GM18499 (cell line): ENCODE measurements at regions not wholly inside any gene's neighbourhood (a gene's known extent, or its start where the extent isn't known, plus 50 kb on each side); places are given as distances from the start of the nearest gene placed in this dataset.
"Not testable (repeated sequence)": the region's sequence is repeated elsewhere in the genome, so short reads cannot be mapped to it uniquely, and the experiment has no call there.

Experiments
- ATAC-seq: cut with Tn5 transposase; IDR thresholded peaks from one replicate; pipeline ENCODE4 v1.9.1; 2021; ENCODE audit warnings: moderate number of reproducible peaks; ENCODE audit not compliant: insufficient read depth, unreplicated experiment

- ATAC-seq = no peak
Measured at GRCh38 chr1:197850918-197851317, 51.5 kb upstream of the C1orf53 start.

DNA sequence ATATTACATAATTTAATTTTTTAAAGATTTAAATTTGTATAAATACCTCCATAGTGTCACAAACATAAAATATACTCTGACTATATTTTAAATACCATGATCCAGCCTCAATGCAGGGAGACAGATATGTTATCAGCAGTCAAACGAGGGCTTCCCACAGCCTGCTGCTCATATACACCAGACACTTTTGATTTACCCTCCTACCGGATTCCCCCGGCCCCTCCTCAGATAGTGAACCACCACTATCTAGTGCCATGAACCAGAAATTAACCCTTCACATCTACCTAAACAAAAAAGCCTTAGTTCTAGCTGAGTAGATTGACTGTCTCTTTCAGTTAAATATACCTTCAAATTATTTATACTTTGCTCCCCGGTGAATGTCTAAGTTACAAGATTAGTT lies 52.4 kb upstream of the C1orf53 start:
- no peak for ATAC-seq

DNA sequence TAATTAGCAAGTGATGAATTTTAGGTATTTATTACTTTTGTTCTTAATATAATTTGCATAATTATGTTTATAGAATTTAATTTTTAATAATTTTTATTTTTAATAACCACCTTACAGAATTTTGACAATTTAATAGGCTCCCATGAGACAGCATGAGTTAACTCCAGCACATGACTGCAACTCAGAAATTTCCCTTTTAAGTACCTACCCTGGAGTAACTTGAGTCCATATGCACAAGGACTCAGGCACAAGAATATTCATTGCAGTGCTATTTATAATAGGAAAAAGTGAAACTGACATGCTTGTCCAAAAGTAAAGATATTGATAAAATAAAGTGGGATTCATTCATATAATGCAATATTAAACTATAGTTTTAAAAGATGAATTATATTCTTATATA lies 54.1 kb upstream of the C1orf53 start:
- ATAC-seq = no peak

GRCh38 chr1:197845886-197846285 lies 56.5 kb upstream of the C1orf53 start:
- ATAC-seq = no peak

- ATAC-seq = no peak
Measured at GRCh38 chr1:197844651-197845050, 57.8 kb upstream of the C1orf53 start.

GRCh38 chr1:197843401-197843800 lies 59.0 kb upstream of the C1orf53 start:
- ATAC-seq = no peak

- ATAC-seq = no peak
Measured at GRCh38 chr1:197842646-197843045, 59.8 kb upstream of the C1orf53 start.

DNA sequence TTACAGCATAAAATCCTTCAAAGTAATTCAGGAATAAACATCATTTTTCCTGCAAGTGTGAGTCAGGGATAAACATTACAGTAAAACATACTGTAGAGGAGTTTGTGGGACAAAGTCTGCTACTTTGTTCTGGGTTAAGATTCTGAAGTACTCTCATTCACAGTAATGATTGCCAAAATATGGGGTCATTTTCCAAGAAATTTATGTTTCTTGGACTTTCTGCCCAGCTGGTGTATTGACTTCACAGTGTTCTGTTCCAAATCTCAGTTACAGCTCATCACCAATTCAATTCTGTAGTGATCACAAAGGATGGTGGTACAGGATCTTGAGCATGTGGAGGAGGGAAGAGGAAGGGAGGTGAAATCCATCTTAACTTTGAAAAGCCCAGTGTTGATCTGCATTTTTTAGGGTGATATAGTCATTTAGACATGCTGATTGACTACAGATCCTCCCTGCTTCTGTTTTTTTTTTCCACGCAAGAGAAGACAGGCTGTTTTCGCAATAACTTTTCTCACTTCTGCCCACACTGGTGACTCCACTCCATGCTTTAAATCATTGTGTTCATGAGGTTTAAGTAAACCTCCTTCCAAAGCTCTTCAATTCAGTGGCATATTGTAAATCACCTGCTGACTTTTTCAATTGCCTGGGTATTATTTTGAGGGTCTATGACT lies 60.4 kb upstream of the C1orf53 start:
- ATAC-seq = no peak

- ATAC-seq = no peak
Measured at GRCh38 chr1:197841158-197841557, 61.3 kb upstream of the C1orf53 start.

GRCh38 chr1:197839786-197840185 lies 62.6 kb upstream of the C1orf53 start:
- ATAC-seq = not testable (repeated sequence)

- ATAC-seq = peak; percentile 70
Measured at GRCh38 chr1:197838836-197839235, 63.6 kb upstream of the DENND1B start.

DNA sequence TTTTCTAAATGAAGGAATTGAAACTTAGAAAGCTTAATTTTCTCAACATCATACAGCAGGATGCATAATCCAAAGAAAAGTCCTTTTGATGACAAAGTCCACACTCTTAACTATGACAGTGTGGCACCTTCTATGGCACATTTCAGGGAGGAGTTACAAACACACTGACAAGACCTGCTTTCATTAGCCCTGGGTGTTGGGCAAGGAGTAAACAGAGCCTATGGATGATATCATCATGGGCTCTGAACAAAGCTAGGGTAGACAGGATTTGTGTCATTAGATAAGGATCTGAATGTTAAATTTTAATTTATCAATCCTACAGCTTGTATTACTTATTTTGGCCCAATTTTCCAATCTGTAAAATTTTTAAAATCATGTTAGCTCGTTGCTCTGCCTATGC lies 62.6 kb upstream of the DENND1B start:
- ATAC-seq = no peak

- ATAC-seq = not testable (repeated sequence)
Measured at GRCh38 chr1:197836356-197836755, 61.1 kb upstream of the DENND1B start.

- ATAC-seq = not testable (repeated sequence)
Measured at GRCh38 chr1:197829011-197829410, 53.7 kb upstream of the DENND1B start.

GRCh38 chr1:197825541-197825940 lies 50.3 kb upstream of the DENND1B start:
- no peak for ATAC-seq
